Caco-2 (cell line): ENCODE measurements at regions not wholly inside any gene's neighbourhood (a gene's known extent, or its start where the extent isn't known, plus 50 kb on each side); places are given as distances from the start of the nearest gene placed in this dataset.

Experiments
- BruUV-seq: library from RNA; stranded (reverse); fragments of 400-500 nt; replicated peaks from 2 replicates; lab custom pipeline; 2021; lab: Mats Ljungman, UMichigan
- CTCF ChIA-PET: fragments of 300-600 bp; sonication (Branson Sonifier 250); formaldehyde crosslinking; loops from one replicate; lab custom pipeline; 2022; ENCODE audit warnings: antibody characterized with exemption; lab: Charles Lee
- POLR2A ChIA-PET: fragments of 300-600 bp; sonication (Branson Sonifier 250); formaldehyde crosslinking; loops from one replicate; lab custom pipeline; 2022; ENCODE audit warnings: antibody characterized with exemption; lab: Charles Lee
- DNase-seq, 2 experiments: peaks; one replicate each; pipeline versions ENCODE4 v3.0.0 to v3.0.0-alpha.2; 2020 to 2022
- H3K27me3 ChIP-seq: replicated peaks from 2 replicates; pipeline ENCODE4 v1.6.0; 2011; ENCODE audit warnings: low read length; ENCODE audit not compliant: control insufficient read depth, insufficient read depth
- H3K36me3 ChIP-seq: 2 replicates; pipeline ENCODE4 v1.5.1; 2011; ENCODE audit warnings: low read length; ENCODE audit not compliant: control insufficient read depth, insufficient read depth
- H3K4me1 ChIP-seq: fragments of 250-450 bp; sonication (Bioruptor Pico); 2 replicates; pipeline ENCODE4 v1.5.1; 2020; ENCODE audit warnings: mild to moderate bottlenecking
- H3K4me3 ChIP-seq: 2 replicates; pipeline ENCODE4 v1.5.1; 2011; ENCODE audit warnings: low read depth, mild to moderate bottlenecking, control low read depth, low read length
- H3K9me3 ChIP-seq: fragments of 250-450 bp; sonication (Bioruptor Pico); 2 replicates; pipeline ENCODE4 v1.5.1; 2020; ENCODE audit warnings: mild to moderate bottlenecking, moderate library complexity
- H3K27ac Mint-ChIP-seq: one replicate; pipeline ENCODE4 v1.8.0; 2022; ENCODE audit warnings: mixed read lengths; ENCODE audit not compliant: unreplicated experiment
- H3K27me3 Mint-ChIP-seq: one replicate; pipeline ENCODE4 v1.8.0; 2022; ENCODE audit warnings: mixed read lengths; ENCODE audit not compliant: insufficient read depth, unreplicated experiment
- H3K36me3 Mint-ChIP-seq: one replicate; pipeline ENCODE4 v1.8.0; 2022; ENCODE audit warnings: mild to moderate bottlenecking, mixed read lengths; ENCODE audit not compliant: insufficient read depth, unreplicated experiment
- H3K4me1 Mint-ChIP-seq: one replicate; pipeline ENCODE4 v1.8.0; 2022; ENCODE audit warnings: low read depth, mixed read lengths; ENCODE audit not compliant: unreplicated experiment
- H3K4me3 Mint-ChIP-seq: one replicate; pipeline ENCODE4 v1.8.0; 2022; ENCODE audit warnings: mild to moderate bottlenecking, moderate library complexity, mixed read lengths; ENCODE audit not compliant: unreplicated experiment
- H3K9me3 Mint-ChIP-seq: one replicate; pipeline ENCODE4 v1.8.0; 2022; ENCODE audit warnings: mixed read lengths; ENCODE audit not compliant: unreplicated experiment
- intact Hi-C: fragments of 100-400 bp; cut with micrococcal nuclease; formaldehyde crosslinking; loops from one replicate; pipeline ENCODE4 v1.10.0; 2022; ENCODE audit not compliant: unreplicated experiment
- TF ChIP-seq, protein P1 (sequence below), 2 experiments: fragments of 200-600 bp in 1 of 2; IDR thresholded peaks; 1 replicate in 1 of 2; 2 replicates in 1 of 2; pipeline versions ENCODE4 v1.5.1 to v1.8.0; 2011 to 2022; ENCODE audit warnings: antibody characterized with exemption in 1 of 2, control low read depth in 1 of 2, inconsistent platforms in 1 of 2, low read depth in 1 of 2, low read length in 1 of 2, mild to moderate bottlenecking in 1 of 2, moderate library complexity in 1 of 2; ENCODE audit not compliant: insufficient read depth in 1 of 2, severe bottlenecking in 1 of 2, unreplicated experiment in 1 of 2

DNA sequence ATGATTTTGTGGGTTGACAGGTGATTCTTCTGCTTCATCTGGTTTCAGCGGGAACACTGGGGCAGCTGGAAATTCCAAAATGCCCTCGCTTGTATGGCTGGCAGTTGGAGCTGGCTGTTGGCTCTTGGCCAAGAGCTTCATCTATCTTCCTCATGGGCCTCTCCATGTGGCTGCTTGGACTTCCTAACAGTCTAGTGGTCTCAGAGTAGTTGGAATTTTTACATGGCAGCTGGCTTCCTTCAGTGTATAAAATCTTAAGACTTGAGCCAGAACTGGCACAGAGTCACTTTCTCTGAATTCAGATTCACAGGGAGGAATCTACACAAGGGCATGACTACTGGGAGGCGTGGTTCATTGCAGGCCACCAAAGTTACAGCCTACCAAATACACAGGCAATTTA, 204.9 kb upstream of the RMST start:
- Histone ChIP-seq H3K27me3 (no peaks in the 10 kb centered on the region), H3K36me3 (no peaks in the 10 kb centered on the region), H3K4me3 (no peak overlapping the region), H3K4me1 (no peaks in the 10 kb centered on the region), H3K9me3 (no peaks in the 10 kb centered on the region)
- ChIA-PET CTCF (no interaction called here), POLR2A (no interaction called here)
- TF ChIP-seq, protein P1, sequence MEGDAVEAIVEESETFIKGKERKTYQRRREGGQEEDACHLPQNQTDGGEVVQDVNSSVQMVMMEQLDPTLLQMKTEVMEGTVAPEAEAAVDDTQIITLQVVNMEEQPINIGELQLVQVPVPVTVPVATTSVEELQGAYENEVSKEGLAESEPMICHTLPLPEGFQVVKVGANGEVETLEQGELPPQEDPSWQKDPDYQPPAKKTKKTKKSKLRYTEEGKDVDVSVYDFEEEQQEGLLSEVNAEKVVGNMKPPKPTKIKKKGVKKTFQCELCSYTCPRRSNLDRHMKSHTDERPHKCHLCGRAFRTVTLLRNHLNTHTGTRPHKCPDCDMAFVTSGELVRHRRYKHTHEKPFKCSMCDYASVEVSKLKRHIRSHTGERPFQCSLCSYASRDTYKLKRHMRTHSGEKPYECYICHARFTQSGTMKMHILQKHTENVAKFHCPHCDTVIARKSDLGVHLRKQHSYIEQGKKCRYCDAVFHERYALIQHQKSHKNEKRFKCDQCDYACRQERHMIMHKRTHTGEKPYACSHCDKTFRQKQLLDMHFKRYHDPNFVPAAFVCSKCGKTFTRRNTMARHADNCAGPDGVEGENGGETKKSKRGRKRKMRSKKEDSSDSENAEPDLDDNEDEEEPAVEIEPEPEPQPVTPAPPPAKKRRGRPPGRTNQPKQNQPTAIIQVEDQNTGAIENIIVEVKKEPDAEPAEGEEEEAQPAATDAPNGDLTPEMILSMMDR (IDR thresholded peaks at IDR 0.05; ENCODE audit: insufficient read depth in 1 of 2, low read depth in 1 of 2, low read length in 1 of 2, severe bottlenecking in 1 of 2, unreplicated experiment in 1 of 2), result no peak
- no peaks in the 10 kb centered on the region for H3K9me3 Mint-ChIP-seq
- intact Hi-C loops, result no loop called here
- DNase-seq, result no peak
- no peak overlapping the region for H3K27ac Mint-ChIP-seq
- peaks cover 11% of the 10 kb centered on the region for H3K27me3 Mint-ChIP-seq
- no TSS peak for BruUV-seq
- H3K36me3 Mint-ChIP-seq, result no peaks in the 10 kb centered on the region
- H3K4me3 Mint-ChIP-seq, result no peak overlapping the region
- H3K4me1 Mint-ChIP-seq, result no peaks in the 10 kb centered on the region

DNA sequence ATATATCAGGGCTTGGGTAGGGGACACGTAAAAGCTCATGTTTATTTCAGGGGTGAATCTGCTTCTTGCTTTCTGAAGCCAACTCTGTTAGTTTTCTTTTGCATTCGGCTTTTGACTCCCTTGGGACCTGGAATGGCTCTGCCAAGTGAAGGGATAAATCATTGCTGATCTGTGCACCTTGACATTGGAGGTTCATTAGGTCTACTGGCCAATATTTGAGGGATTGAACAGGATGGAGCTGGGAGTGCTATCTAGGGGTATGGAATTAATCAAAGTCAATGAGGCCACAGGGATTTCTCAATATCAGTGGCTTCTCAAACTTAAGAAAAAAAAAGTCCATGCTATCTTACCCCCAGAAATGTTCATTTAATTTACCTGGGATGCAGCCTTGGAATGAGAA, 203.5 kb upstream of the RMST start:
- BruUV-seq, result no TSS peak
- POLR2A ChIA-PET, result no interaction called here
- H3K4me3 ChIP-seq, result no peak overlapping the region

DNA sequence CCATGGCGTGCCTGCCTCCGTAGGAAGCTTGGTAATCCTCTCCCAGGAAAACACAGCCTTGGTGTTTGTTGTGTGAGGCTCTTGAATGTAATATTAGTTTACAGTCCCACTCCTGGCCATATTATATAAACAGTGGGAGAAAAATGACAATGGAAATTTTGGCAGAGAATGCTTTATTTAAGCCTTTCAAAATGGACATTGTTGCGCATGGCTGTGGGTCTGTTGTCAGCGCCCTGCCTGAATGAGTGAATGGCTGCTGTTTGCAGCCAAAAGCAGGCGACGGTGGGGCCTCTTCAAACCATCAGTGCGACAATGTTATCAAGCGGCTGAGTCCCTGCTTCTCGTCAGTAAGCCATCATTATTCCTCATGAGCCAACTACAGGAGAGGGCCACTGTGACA, 201.8 kb upstream of the RMST start:
- no peak overlapping the region for H3K27ac Mint-ChIP-seq
- H3K36me3 Mint-ChIP-seq, result no peaks in the 10 kb centered on the region
- ChIA-PET POLR2A (no interaction called here), CTCF (no interaction called here)
- H3K9me3 ChIP-seq, result no peaks in the 10 kb centered on the region
- intact Hi-C loops, result no loop called here
- no TSS peak for BruUV-seq
- no peak overlapping the region for H3K4me3 Mint-ChIP-seq
- peaks cover 11% of the 10 kb centered on the region for H3K27me3 Mint-ChIP-seq
- TF ChIP-seq, protein P1 (IDR thresholded peaks at IDR 0.05; ENCODE audit: insufficient read depth in 1 of 2, low read depth in 1 of 2, low read length in 1 of 2, severe bottlenecking in 1 of 2, unreplicated experiment in 1 of 2), result no peak
- H3K36me3 ChIP-seq, result no peaks in the 10 kb centered on the region
- no peaks in the 10 kb centered on the region for H3K27me3 ChIP-seq
- H3K4me1 ChIP-seq, result no peaks in the 10 kb centered on the region
- no peaks in the 10 kb centered on the region for H3K9me3 Mint-ChIP-seq
- no peak for DNase-seq
- no peaks in the 10 kb centered on the region for H3K4me1 Mint-ChIP-seq
- no peak overlapping the region for H3K4me3 ChIP-seq

More for the DNA sequence above, 203.5 kb upstream of the RMST start:
- H3K4me1 ChIP-seq, result no peaks in the 10 kb centered on the region
- Mint-ChIP-seq H3K36me3 (no peaks in the 10 kb centered on the region), H3K4me1 (no peaks in the 10 kb centered on the region), H3K9me3 (no peaks in the 10 kb centered on the region), H3K27ac (no peak overlapping the region), H3K4me3 (no peak overlapping the region), H3K27me3 (peaks cover 11% of the 10 kb centered on the region)
- no peaks in the 10 kb centered on the region for H3K27me3 ChIP-seq
- no peak for DNase-seq
- H3K36me3 ChIP-seq, result no peaks in the 10 kb centered on the region
- TF ChIP-seq, protein P1 (IDR thresholded peaks at IDR 0.05; ENCODE audit: insufficient read depth in 1 of 2, low read depth in 1 of 2, low read length in 1 of 2, severe bottlenecking in 1 of 2, unreplicated experiment in 1 of 2), result no peak
- no peaks in the 10 kb centered on the region for H3K9me3 ChIP-seq
- CTCF ChIA-PET, result no interaction called here
- intact Hi-C loops, result no loop called here
